HG02981 (cell line): ENCODE measurements at regions not wholly inside any gene's neighbourhood (a gene's known extent, or its start where the extent isn't known, plus 50 kb on each side); places are given as distances from the start of the nearest gene placed in this dataset.
A peak's percentile ranks its signal among the peaks of the same experiment; 100 is the strongest.
"Not testable (repeated sequence)": the region's sequence is repeated elsewhere in the genome, so short reads cannot be mapped to it uniquely, and the experiment has no call there.

Source experiments
- ATAC-seq: cut with Tn5 transposase; IDR thresholded peaks from one replicate; pipeline ENCODE4 v1.9.1; 2021; ENCODE audit warnings: mild to moderate bottlenecking, moderate library complexity; ENCODE audit not compliant: unreplicated experiment

GRCh38 chr9:75455444-75455921 is 367.2 kb downstream of the OSTF1 start:
- peak; percentile 98 for ATAC-seq

GRCh38 chr9:75456698-75457097 is 368.4 kb downstream of the OSTF1 start:
- ATAC-seq, result no peak

- no peak for ATAC-seq
Observed at GRCh38 chr9:75457474-75458011, 369.2 kb downstream of the OSTF1 start.

GRCh38 chr9:75459311-75459710 is 371.0 kb downstream of the OSTF1 start:
- ATAC-seq, result not testable (repeated sequence)

GRCh38 chr9:75461183-75461582 is 372.9 kb downstream of the OSTF1 start:
- ATAC-seq, result no peak

- no peak for ATAC-seq
Observed at GRCh38 chr9:75462866-75463265, 374.6 kb downstream of the OSTF1 start.

- no peak for ATAC-seq
Observed at GRCh38 chr9:75463871-75464270, 375.6 kb downstream of the OSTF1 start.

GRCh38 chr9:75464726-75465125 is 376.4 kb downstream of the OSTF1 start:
- ATAC-seq, result no peak

- no peak for ATAC-seq
Observed at GRCh38 chr9:75467142-75467541, 378.8 kb downstream of the OSTF1 start.

GRCh38 chr9:75471549-75472114 is 383.3 kb downstream of the OSTF1 start:
- ATAC-seq, result no peak

- ATAC-seq, result no peak
Observed at GRCh38 chr9:75482566-75482965, 394.3 kb downstream of the OSTF1 start.

- no peak for ATAC-seq
Observed at GRCh38 chr9:75483636-75484035, 395.3 kb downstream of the OSTF1 start.

- ATAC-seq, result no peak
Observed at GRCh38 chr9:75487856-75488718, 399.8 kb downstream of the OSTF1 start.

GRCh38 chr9:75488719-75489110 is 400.4 kb downstream of the OSTF1 start:
- no peak for ATAC-seq

GRCh38 chr9:75490326-75490725 is 400.1 kb upstream of the PCSK5 start:
- ATAC-seq, result no peak

- ATAC-seq, result no peak
Observed at GRCh38 chr9:75491533-75491932, 398.9 kb upstream of the PCSK5 start.

GRCh38 chr9:75499812-75500211 is 390.7 kb upstream of the PCSK5 start:
- no peak for ATAC-seq

GRCh38 chr9:75500479-75500878 is 390.0 kb upstream of the PCSK5 start:
- ATAC-seq, result no peak

GRCh38 chr9:75500940-75501339 is 389.5 kb upstream of the PCSK5 start:
- ATAC-seq, result not testable (repeated sequence)

- no peak for ATAC-seq
Observed at GRCh38 chr9:75504721-75505120, 385.8 kb upstream of the PCSK5 start.

- ATAC-seq, result no peak
Observed at GRCh38 chr9:75505654-75506053, 384.8 kb upstream of the PCSK5 start.

GRCh38 chr9:75529463-75529862 is 361.0 kb upstream of the PCSK5 start:
- no peak for ATAC-seq
